ENCODE measurements at regions not wholly inside any gene's neighbourhood (a gene's known extent, or its start where the extent isn't known, plus 50 kb on each side); places are given as distances from the start of the nearest gene placed in this dataset.

GRCh38 chrX:13266641-13267345 is 53.1 kb downstream of the ATXN3L start:
- Histone ChIP-seq H3K4me1 (replicated peaks) (peaks cover 9% of the 10 kb centered on the region), H3K4me3 (no peak overlapping the region), H3K27me3 (replicated peaks) (no peaks in the 10 kb centered on the region), H3K9me3 (replicated peaks) (no peaks in the 10 kb centered on the region), H3K27ac (no peak overlapping the region), H3K36me3 (no peaks in the 10 kb centered on the region)
- DNase-seq (ENCODE audit: low read depth in 1 of 2, low spot score in 2 of 2): no peak

DNA sequence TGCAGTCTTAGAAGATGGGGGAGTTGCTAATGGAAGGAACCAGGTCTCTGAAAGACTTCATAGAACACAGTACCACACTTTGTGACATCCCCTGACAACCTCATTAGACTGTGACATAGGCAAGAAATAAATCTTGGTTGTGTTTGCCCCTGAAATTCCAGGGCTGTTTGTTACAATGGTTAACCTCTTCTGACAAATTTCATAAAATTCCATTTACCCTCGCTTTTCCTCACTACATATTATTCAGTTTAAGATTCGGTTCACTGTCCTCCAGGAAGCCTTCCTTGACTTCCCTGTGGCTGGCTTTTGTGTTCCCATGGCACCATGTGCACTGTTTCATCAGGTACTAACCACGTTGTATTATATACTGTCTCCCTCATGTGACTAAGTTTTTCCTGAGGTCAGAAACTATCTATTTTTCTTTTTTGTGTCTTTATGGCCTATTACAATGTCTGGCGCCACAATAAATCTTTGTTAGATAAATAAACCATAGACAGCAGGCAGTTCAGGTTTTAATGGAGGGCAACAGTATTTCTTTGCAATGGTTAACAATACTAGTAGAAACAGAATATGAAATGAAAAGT is 54.2 kb downstream of the ATXN3L start:
- Histone ChIP-seq H3K9me3 (replicated peaks) (no peaks in the 10 kb centered on the region), H3K4me3 (no peak overlapping the region), H3K36me3 (no peaks in the 10 kb centered on the region), H3K27ac (no peak overlapping the region), H3K27me3 (replicated peaks) (no peaks in the 10 kb centered on the region), H3K4me1 (replicated peaks) (peaks cover 9% of the 10 kb centered on the region)
- no peak for DNase-seq (ENCODE audit: low read depth in 1 of 2, low spot score in 2 of 2)

- Histone ChIP-seq H3K36me3 (no peaks in the 10 kb centered on the region), H3K4me3 (no peak overlapping the region), H3K9me3 (replicated peaks) (no peaks in the 10 kb centered on the region), H3K27me3 (replicated peaks) (no peaks in the 10 kb centered on the region), H3K27ac (no peak overlapping the region), H3K4me1 (replicated peaks) (peaks cover 9% of the 10 kb centered on the region)
- DNase-seq (ENCODE audit: low read depth in 1 of 2, low spot score in 2 of 2): no peak
Observed at GRCh38 chrX:13265111-13265510, 54.7 kb downstream of the ATXN3L start.

- Histone ChIP-seq H3K36me3 (no peaks in the 10 kb centered on the region), H3K27ac (no peak overlapping the region), H3K9me3 (replicated peaks) (no peaks in the 10 kb centered on the region), H3K4me1 (replicated peaks) (peaks cover 9% of the 10 kb centered on the region), H3K27me3 (replicated peaks) (no peaks in the 10 kb centered on the region), H3K4me3 (no peak overlapping the region)
- no peak for DNase-seq (ENCODE audit: low read depth in 1 of 2, low spot score in 2 of 2)
Observed at GRCh38 chrX:13263560-13264251, 56.1 kb downstream of the ATXN3L start.

DNA sequence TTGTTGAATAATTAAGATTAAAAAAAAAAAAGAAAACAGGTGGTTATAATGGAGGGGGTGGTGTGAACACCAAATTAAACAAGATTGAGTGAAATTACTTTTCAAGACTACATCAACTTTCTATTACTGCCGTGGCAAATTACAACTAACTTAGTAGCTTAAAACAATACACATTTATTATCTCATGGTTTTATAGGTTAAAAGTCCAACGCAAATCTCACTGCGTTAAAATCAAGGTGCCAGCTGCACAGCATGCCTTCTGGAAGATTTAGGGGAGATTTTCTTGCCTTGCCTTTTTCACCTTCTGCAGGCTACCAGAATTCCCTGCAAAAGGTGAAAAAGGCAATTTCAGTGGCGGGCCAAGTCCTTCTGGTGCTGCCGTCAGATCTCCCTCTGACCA is 58.5 kb downstream of the ATXN3L start:
- no peaks in the 10 kb centered on the region for H3K9me3 ChIP-seq (replicated peaks)
- no peak overlapping the region for H3K27ac ChIP-seq
- H3K4me3 ChIP-seq: no peak overlapping the region
- DNase-seq (ENCODE audit: low read depth in 1 of 2, low spot score in 2 of 2): no peak
- H3K36me3 ChIP-seq: no peaks in the 10 kb centered on the region
- peaks cover 5% of the 10 kb centered on the region; the same call in 1 of the 2 replicates for H3K4me1 ChIP-seq (replicated peaks)
- no peaks in the 10 kb centered on the region for H3K27me3 ChIP-seq (replicated peaks)

- H3K9me3 ChIP-seq (replicated peaks): no peaks in the 10 kb centered on the region
- no peak overlapping the region for H3K4me3 ChIP-seq
- H3K4me1 ChIP-seq (replicated peaks): peaks cover 5% of the 10 kb centered on the region; the same call in 1 of the 2 replicates
- no peak for DNase-seq (ENCODE audit: low read depth in 1 of 2, low spot score in 2 of 2)
- no peaks in the 10 kb centered on the region for H3K27me3 ChIP-seq (replicated peaks)
- H3K36me3 ChIP-seq: no peaks in the 10 kb centered on the region
- H3K27ac ChIP-seq: no peak overlapping the region
Observed at GRCh38 chrX:13260598-13260997, 59.3 kb downstream of the ATXN3L start.

DNA sequence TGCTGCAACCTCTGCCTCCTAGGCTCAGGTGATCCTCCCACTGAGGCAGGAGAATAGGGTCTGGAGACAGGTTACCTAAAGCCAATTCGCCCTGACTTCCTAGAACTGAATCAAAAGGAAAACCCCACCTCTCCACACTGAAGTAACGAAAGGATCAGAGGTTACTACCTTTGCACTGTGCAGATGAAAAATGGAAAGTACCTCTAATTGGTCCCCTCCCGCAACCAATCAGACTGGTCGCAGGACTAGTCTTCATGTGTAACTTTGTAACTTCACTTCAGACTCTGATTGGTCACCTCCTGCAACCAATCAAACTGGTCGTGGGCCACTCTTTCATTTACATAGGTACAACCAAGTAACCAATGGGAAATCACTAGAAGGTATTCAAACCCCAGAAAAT is 61.1 kb downstream of the ATXN3L start:
- Histone ChIP-seq H3K9me3 (replicated peaks) (no peaks in the 10 kb centered on the region), H3K4me1 (replicated peaks) (0 out of 2 replicates have a peak, but pooled peaks cover 4% of the 10 kb centered on the region), H3K36me3 (no peaks in the 10 kb centered on the region), H3K27me3 (replicated peaks) (no peaks in the 10 kb centered on the region), H3K27ac (no peak overlapping the region), H3K4me3 (no peak overlapping the region)
- no peak for DNase-seq (ENCODE audit: low read depth in 1 of 2, low spot score in 2 of 2)

DNA sequence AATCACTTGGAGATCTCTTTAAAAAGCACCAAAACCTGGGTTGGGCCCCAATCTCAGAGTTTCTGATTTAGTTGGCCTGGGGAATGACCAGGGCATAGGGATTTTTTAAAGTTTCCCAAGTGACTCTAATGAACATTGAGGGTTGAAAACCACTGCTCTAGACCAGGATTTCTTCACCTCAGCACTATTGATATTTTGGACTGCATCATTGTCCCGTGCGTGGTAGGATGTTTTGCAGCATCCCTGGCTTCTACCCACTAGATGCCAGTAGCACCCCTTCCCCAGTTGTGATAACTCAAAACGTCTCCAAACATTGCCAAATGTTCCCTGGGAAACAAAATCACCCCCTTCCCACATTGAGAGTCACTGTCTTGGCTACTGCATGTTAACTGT is 61.8 kb downstream of the ATXN3L start:
- H3K4me1 ChIP-seq (replicated peaks): 0 out of 2 replicates have a peak, but pooled peaks cover 4% of the 10 kb centered on the region
- no peaks in the 10 kb centered on the region for H3K9me3 ChIP-seq (replicated peaks)
- H3K27me3 ChIP-seq (replicated peaks): no peaks in the 10 kb centered on the region
- no peak overlapping the region for H3K27ac ChIP-seq
- no peaks in the 10 kb centered on the region for H3K36me3 ChIP-seq
- DNase-seq (ENCODE audit: low read depth in 1 of 2, low spot score in 2 of 2): no peak
- H3K4me3 ChIP-seq: no peak overlapping the region

DNA sequence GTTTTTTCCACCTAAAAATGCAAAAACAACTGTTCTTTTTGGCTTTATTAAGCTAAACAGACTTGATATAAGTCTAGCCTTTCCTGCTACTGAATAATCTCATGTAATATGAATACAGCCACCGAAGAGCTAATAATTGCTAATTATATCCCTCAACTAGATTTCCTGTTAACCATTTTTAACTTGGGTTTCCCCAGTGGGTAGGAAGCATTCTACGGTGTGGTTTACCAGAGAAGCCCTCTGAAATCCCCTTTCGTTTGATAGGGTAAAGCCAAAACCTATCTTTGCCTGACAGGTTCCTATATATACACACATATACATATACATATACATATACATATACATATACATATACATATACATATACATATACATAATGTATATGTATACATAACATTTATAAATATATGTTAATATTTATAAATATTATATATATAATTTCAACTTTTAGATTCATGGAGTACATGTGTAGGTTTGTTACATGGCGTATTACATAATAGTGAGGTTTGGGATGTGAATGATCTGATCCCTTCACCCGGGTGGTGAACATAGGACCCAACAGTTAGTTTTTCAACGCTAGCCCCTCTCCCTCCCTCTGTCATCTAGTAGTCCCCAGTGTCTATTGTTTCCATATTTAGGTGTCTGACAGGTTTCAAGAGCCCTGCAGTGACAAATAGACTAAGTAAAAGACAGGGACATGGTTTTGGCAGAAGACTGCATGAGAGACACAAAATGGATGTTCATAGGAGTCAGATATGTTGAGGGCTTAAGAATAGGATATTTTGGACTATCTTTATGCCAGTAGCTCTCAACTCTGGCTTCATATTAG is 62.4 kb downstream of the ATXN3L start:
- Histone ChIP-seq H3K9me3 (replicated peaks) (no peaks in the 10 kb centered on the region), H3K4me1 (replicated peaks) (0 out of 2 replicates have a peak, but pooled peaks cover 4% of the 10 kb centered on the region), H3K36me3 (no peaks in the 10 kb centered on the region), H3K27ac (no peak overlapping the region), H3K27me3 (replicated peaks) (no peaks in the 10 kb centered on the region), H3K4me3 (no peak overlapping the region)
- DNase-seq (ENCODE audit: low read depth in 1 of 2, low spot score in 2 of 2): no peak

- Histone ChIP-seq H3K27ac (no peak overlapping the region), H3K36me3 (no peaks in the 10 kb centered on the region), H3K4me1 (replicated peaks) (peaks cover 5% of the 10 kb centered on the region), H3K9me3 (replicated peaks) (no peaks in the 10 kb centered on the region), H3K27me3 (replicated peaks) (no peaks in the 10 kb centered on the region), H3K4me3 (no peak overlapping the region)
- DNase-seq (ENCODE audit: low read depth in 1 of 2, low spot score in 2 of 2): no peak
Observed at GRCh38 chrX:13256603-13257002, 63.2 kb downstream of the ATXN3L start.

- Histone ChIP-seq H3K4me3 (no peak overlapping the region), H3K27ac (no peak overlapping the region), H3K36me3 (no peaks in the 10 kb centered on the region), H3K27me3 (replicated peaks) (no peaks in the 10 kb centered on the region), H3K9me3 (replicated peaks) (no peaks in the 10 kb centered on the region), H3K4me1 (replicated peaks) (peaks cover 19% of the 10 kb centered on the region)
- DNase-seq (ENCODE audit: low read depth in 1 of 2, low spot score in 2 of 2): no peak
Observed at GRCh38 chrX:13254870-13255269, 65.0 kb downstream of the ATXN3L start.

- H3K4me3 ChIP-seq: no peak overlapping the region
- no peaks in the 10 kb centered on the region for H3K9me3 ChIP-seq (replicated peaks)
- H3K4me1 ChIP-seq (replicated peaks): peaks cover 25% of the 10 kb centered on the region
- H3K27me3 ChIP-seq (replicated peaks): no peaks in the 10 kb centered on the region
- DNase-seq (ENCODE audit: low read depth in 1 of 2, low spot score in 2 of 2): peak in 1 of 2 experiments; percentile 11
- H3K27ac ChIP-seq: no peak overlapping the region
- H3K36me3 ChIP-seq: no peaks in the 10 kb centered on the region
Observed at GRCh38 chrX:13254076-13254785, 65.6 kb downstream of the ATXN3L start.

DNA sequence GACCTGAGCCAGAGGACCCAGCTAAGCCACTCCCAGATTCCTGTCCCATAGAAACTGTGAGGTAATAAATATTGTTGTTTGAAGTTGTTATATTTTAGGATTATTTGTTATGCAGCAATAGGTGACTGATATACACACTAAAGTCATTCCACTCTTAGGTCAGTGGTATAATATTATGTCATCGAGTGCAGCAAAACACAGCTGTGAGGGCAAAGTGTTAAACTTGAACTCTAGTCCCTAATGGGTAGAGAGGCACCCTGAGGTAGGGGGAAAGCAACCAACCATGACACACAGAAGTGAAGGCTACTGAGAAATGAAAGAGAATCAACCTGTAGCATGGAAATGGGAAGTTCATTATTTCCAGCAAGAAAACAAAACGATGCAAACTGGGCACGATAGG is 66.6 kb downstream of the ATXN3L start:
- DNase-seq (ENCODE audit: low read depth in 1 of 2, low spot score in 2 of 2): no peak
- Histone ChIP-seq H3K27me3 (replicated peaks) (no peaks in the 10 kb centered on the region), H3K27ac (no peak overlapping the region), H3K4me3 (no peak overlapping the region), H3K9me3 (replicated peaks) (no peaks in the 10 kb centered on the region), H3K4me1 (replicated peaks) (peaks cover 35% of the 10 kb centered on the region), H3K36me3 (no peaks in the 10 kb centered on the region)
